ENCODE measurements at regions not wholly inside any gene's neighbourhood (a gene's known extent, or its start where the extent isn't known, plus 50 kb on each side); places are given as distances from the start of the nearest gene placed in this dataset.

- no peak for TF ChIP-seq CTCF (IDR thresholded peaks at IDR 0.05; ENCODE audit: unreplicated experiment)
- no peak overlapping the region for H3K4me3 Mint-ChIP-seq (ENCODE audit: low read depth)
- H3K4me1 Mint-ChIP-seq (ENCODE audit: low read depth): peaks cover 11% of the 10 kb centered on the region
- no peak overlapping the region for H3K27ac Mint-ChIP-seq
- H3K27me3 Mint-ChIP-seq: no peaks in the 10 kb centered on the region
- no peak for DNase-seq (ENCODE audit: low spot score, unreplicated experiment)
- H3K36me3 Mint-ChIP-seq (ENCODE audit: insufficient read depth): no peaks in the 10 kb centered on the region
- H3K9me3 Mint-ChIP-seq (ENCODE audit: low read depth): no peaks in the 10 kb centered on the region
These were observed 118.7 kb downstream of the HFE start for GRCh38 chr6:26205625-26206574.

DNA sequence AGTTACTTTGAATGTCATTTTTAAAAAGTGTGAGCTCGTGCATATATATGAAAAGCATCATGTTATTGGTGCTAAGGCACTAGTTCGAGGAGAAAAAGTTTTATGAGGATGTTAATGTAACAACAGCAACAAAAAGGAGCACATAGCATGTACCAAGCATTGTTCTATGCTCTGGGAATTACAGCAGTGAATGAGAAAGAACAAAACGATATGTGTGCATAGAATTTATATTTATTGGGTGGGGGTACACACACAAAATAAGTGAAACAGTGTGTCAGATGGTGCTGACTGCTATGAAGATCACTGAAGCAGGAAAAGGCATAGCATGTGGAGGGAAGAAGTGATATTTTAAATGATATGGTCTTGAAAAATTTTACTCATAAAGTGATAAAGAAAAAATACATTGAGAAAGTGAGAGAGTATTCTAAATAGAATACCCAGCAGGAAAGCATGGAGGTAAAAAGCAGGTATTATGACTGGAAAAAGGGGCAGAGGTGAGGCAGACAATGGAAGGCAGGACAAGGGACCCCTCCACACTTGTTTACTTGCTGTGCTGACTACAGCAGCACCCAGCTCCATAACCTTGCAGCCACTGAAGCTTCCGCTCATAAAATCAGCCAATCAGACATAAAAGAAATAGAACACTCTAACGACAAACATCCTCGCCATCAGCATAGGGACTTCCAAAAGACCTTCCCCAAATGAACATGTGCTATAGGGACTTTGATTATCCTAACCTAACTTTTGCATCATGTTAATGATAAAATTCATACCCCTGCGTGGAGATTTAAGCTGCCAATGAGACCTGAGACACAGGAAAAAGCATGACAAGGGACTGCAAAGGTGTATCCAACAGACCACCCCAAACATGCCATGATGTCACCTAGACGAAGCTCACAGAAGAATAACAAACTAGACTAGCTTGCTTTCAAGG is 119.9 kb downstream of the HFE start:
- Mint-ChIP-seq H3K27ac (no peak overlapping the region), H3K9me3 (ENCODE audit: low read depth) (no peaks in the 10 kb centered on the region), H3K4me1 (ENCODE audit: low read depth) (peaks cover 6% of the 10 kb centered on the region), H3K36me3 (ENCODE audit: insufficient read depth) (no peaks in the 10 kb centered on the region), H3K4me3 (ENCODE audit: low read depth) (no peak overlapping the region), H3K27me3 (no peaks in the 10 kb centered on the region)
- no peak for DNase-seq (ENCODE audit: low spot score, unreplicated experiment)
- no peak for TF ChIP-seq CTCF (IDR thresholded peaks at IDR 0.05; ENCODE audit: unreplicated experiment)

DNA sequence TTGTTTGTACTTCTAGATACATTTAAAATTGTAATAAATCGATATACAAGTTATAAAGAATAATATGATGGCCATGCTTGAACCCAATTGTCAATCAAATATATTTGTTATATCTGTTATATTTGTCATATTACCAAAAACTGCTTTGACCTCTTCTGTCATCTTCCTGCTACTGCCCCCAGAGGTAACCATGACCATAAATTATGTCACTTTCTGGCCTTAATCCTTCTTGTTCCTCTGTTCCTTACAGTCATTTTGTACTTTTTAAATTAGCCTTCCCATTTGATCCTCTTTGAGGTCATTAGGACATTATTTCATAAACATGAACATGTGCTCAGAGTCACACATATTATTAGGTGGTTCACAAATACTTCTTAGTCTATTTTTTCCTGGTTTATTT is 124.7 kb downstream of the HFE start:
- Mint-ChIP-seq H3K9me3 (ENCODE audit: low read depth) (no peaks in the 10 kb centered on the region), H3K27ac (no peak overlapping the region), H3K27me3 (no peaks in the 10 kb centered on the region), H3K36me3 (ENCODE audit: insufficient read depth) (no peaks in the 10 kb centered on the region), H3K4me3 (ENCODE audit: low read depth) (no peak overlapping the region), H3K4me1 (ENCODE audit: low read depth) (no peaks in the 10 kb centered on the region)
- no peak for DNase-seq (ENCODE audit: low spot score, unreplicated experiment)
- TF ChIP-seq CTCF (IDR thresholded peaks at IDR 0.05; ENCODE audit: unreplicated experiment): no peak

- H3K4me1 Mint-ChIP-seq (ENCODE audit: low read depth): no peaks in the 10 kb centered on the region
- no peak for DNase-seq (ENCODE audit: low spot score, unreplicated experiment)
- TF ChIP-seq CTCF (IDR thresholded peaks at IDR 0.05; ENCODE audit: unreplicated experiment): no peak
- H3K27ac Mint-ChIP-seq: peak overlapping the region; percentile 78
- H3K9me3 Mint-ChIP-seq (ENCODE audit: low read depth): no peaks in the 10 kb centered on the region
- H3K4me3 Mint-ChIP-seq (ENCODE audit: low read depth): peak overlapping the region; percentile 35
- H3K36me3 Mint-ChIP-seq (ENCODE audit: insufficient read depth): no peaks in the 10 kb centered on the region
- H3K27me3 Mint-ChIP-seq: no peaks in the 10 kb centered on the region
These were observed 126.3 kb downstream of the HFE start for GRCh38 chr6:26213334-26214075.

Data from progenitor cell of endocrine pancreas (in vitro differentiated cells).